Smooth muscle cell (in vitro differentiated cells): ENCODE measurements at regions not wholly inside any gene's neighbourhood (a gene's known extent, or its start where the extent isn't known, plus 50 kb on each side); places are given as distances from the start of the nearest gene placed in this dataset.

Experiments used
- DNase-seq: peaks from one replicate; lab custom pipeline; 2025; ENCODE audit not compliant: unreplicated experiment; lab: John Stamatoyannopoulos, UW
- H2AFZ ChIP-seq: fragments of 200-600 bp; sonication (generic); 2 replicates; pipeline ENCODE4 v1.6.0; 2016; ENCODE audit warnings: antibody characterized with exemption, low read depth, mild to moderate bottlenecking
- H3F3A ChIP-seq: fragments of 200-600 bp; sonication (generic); 2 replicates; pipeline ENCODE4 v1.6.0; 2017; ENCODE audit warnings: antibody characterized with exemption, low read depth
- H3K27ac ChIP-seq: fragments of 200-600 bp; sonication (generic); 2 replicates; pipeline ENCODE4 v1.5.1; 2016; ENCODE audit warnings: low read depth, mild to moderate bottlenecking
- H3K27me3 ChIP-seq: fragments of 200-600 bp; sonication (generic); 2 replicates; pipeline ENCODE4 v1.6.1; 2016; ENCODE audit warnings: low read depth, mild to moderate bottlenecking
- H3K36me3 ChIP-seq: fragments of 200-600 bp; sonication (generic); 2 replicates; pipeline ENCODE4 v1.5.1; 2016; ENCODE audit warnings: low read depth
- H3K4me1 ChIP-seq: fragments of 200-600 bp; sonication (generic); 2 replicates; pipeline ENCODE4 v1.5.1; 2016; ENCODE audit warnings: low read depth
- H3K4me2 ChIP-seq: fragments of 200-600 bp; sonication (generic); 2 replicates; pipeline ENCODE4 v1.6.0; 2016; ENCODE audit warnings: mild to moderate bottlenecking
- H3K4me3 ChIP-seq: fragments of 200-600 bp; sonication (generic); 2 replicates; pipeline ENCODE4 v1.5.1; 2016; ENCODE audit warnings: mild to moderate bottlenecking
- H3K79me2 ChIP-seq: fragments of 200-600 bp; sonication (generic); 2 replicates; pipeline ENCODE4 v1.6.0; 2016; ENCODE audit warnings: low read depth, mild to moderate bottlenecking
- H3K9ac ChIP-seq: fragments of 200-600 bp; sonication (generic); 2 replicates; pipeline ENCODE4 v1.6.0; 2016; ENCODE audit warnings: low read depth
- H3K9me3 ChIP-seq: fragments of 200-600 bp; sonication (generic); replicated peaks from 2 replicates; pipeline ENCODE4 v1.5.1; 2016; ENCODE audit warnings: low read depth
- H4K20me1 ChIP-seq: fragments of 200-600 bp; sonication (generic); 2 replicates; pipeline ENCODE4 v1.6.0; 2016; ENCODE audit warnings: low read depth
- WGBS: methylation state at CpG from one replicate; pipeline ENCODE4 v1.1.7; 2016; ENCODE audit warnings: low lambda C conversion rate; 5-methylcytosine and 5-hydroxymethylcytosine counted together
- TF ChIP-seq, protein P1 (sequence below): fragments of 200-600 bp; sonication (generic); IDR thresholded peaks from 2 replicates; pipeline ENCODE4 v1.5.1; 2017; ENCODE audit warnings: borderline replicate concordance, mild to moderate bottlenecking, antibody characterized with exemption; ENCODE audit not compliant: insufficient read depth, poor library complexity, severe bottlenecking

DNA sequence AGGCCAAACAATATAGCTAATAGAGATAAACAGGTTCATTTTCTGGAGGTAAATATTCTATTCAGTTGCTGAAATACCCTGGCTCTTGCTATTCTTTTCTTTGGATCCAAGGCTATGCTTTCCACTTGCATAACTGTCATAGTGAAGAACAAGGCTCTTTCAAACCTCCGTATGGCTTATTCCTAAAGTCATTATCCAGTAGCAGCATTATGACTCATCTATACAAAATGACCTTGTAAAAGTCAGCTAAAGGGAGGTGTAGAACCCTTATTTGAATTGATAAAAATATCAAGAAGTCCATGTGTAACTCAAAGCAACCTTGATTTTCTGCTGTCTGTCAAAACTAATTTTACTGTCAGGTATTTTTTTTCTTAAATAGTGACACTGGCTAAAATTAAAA is 447.8 kb downstream of the PLK2 start:
- no peak for DNase-seq
- 3% methylated on average over 1 of the region's 1 CpG for WGBS

DNA sequence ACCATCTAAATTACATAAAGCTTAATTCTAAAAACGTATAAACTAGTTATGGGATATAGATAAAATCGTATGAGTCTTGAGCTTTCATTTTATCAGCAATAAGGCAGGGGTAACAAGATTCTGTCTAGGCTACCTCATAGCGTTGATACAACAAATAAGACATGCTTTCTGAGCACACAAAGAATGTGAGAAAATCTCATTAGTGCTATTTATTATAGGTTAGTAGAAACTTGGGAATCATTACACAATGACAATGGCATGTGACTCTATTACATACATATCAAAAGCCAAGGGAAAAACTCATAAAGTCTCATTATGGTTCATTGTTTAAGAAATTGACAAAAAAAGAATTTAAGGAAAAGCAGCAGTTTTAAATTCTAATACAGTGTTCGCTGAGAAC is 448.6 kb downstream of the PLK2 start:
- Histone ChIP-seq H3K9ac (no peak overlapping the region), H4K20me1 (no peaks in the 10 kb centered on the region), H3K4me2 (no peak overlapping the region), H3K36me3 (no peaks in the 10 kb centered on the region), H2AFZ (no peak overlapping the region), H3K4me3 (no peak overlapping the region), H3K27me3 (no peaks in the 10 kb centered on the region), H3K4me1 (peaks cover 1% of the 10 kb centered on the region), H3K79me2 (no peaks in the 10 kb centered on the region), H3F3A (no peaks in the 10 kb centered on the region), H3K9me3 (no peaks in the 10 kb centered on the region), H3K27ac (no peak overlapping the region)
- 79% methylated on average over 4 of the region's 4 CpGs for WGBS
- TF ChIP-seq, protein P1, sequence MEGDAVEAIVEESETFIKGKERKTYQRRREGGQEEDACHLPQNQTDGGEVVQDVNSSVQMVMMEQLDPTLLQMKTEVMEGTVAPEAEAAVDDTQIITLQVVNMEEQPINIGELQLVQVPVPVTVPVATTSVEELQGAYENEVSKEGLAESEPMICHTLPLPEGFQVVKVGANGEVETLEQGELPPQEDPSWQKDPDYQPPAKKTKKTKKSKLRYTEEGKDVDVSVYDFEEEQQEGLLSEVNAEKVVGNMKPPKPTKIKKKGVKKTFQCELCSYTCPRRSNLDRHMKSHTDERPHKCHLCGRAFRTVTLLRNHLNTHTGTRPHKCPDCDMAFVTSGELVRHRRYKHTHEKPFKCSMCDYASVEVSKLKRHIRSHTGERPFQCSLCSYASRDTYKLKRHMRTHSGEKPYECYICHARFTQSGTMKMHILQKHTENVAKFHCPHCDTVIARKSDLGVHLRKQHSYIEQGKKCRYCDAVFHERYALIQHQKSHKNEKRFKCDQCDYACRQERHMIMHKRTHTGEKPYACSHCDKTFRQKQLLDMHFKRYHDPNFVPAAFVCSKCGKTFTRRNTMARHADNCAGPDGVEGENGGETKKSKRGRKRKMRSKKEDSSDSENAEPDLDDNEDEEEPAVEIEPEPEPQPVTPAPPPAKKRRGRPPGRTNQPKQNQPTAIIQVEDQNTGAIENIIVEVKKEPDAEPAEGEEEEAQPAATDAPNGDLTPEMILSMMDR, result no peak
- no peak for DNase-seq

More for the DNA sequence above, 447.8 kb downstream of the PLK2 start:
- TF ChIP-seq, protein P1, result no peak
- Histone ChIP-seq H2AFZ (no peak overlapping the region), H3K4me1 (peaks cover 6% of the 10 kb centered on the region), H4K20me1 (no peaks in the 10 kb centered on the region), H3K4me2 (no peak overlapping the region), H3K9ac (no peak overlapping the region), H3K27me3 (no peaks in the 10 kb centered on the region), H3K36me3 (no peaks in the 10 kb centered on the region), H3K79me2 (no peaks in the 10 kb centered on the region), H3K4me3 (no peak overlapping the region), H3F3A (no peaks in the 10 kb centered on the region), H3K9me3 (no peaks in the 10 kb centered on the region), H3K27ac (no peak overlapping the region)

DNA sequence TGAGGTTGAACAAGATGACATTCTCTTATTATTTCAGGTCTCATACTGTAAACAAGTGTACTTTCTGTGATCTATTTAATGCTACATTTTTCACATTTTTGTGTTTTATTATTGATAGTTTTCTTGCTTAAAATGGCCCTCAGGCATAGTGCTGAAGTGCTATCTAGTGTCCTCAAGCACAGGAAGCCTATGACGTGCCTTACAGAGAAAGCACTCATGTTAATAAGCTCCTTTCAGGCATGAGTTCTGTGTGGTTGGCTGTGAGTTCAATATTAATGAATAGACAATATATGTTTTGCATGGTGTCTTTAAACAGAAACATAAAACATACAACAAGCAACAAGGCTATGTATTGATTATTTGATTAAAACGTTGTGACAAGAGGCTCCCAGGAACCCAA is 450.1 kb downstream of the PLK2 start:
- no peaks in the 10 kb centered on the region for H3K27me3 ChIP-seq
- H3K4me2 ChIP-seq, result no peak overlapping the region
- H3K9me3 ChIP-seq, result no peaks in the 10 kb centered on the region
- H3K79me2 ChIP-seq, result no peaks in the 10 kb centered on the region
- no peak overlapping the region for H3K4me3 ChIP-seq
- H3F3A ChIP-seq, result no peaks in the 10 kb centered on the region
- TF ChIP-seq, protein P1, result no peak
- H3K4me1 ChIP-seq, result no peaks in the 10 kb centered on the region
- WGBS, result 85% methylated on average over 2 of the region's 2 CpGs
- no peak overlapping the region for H3K27ac ChIP-seq
- H3K36me3 ChIP-seq, result no peaks in the 10 kb centered on the region
- no peaks in the 10 kb centered on the region for H4K20me1 ChIP-seq
- DNase-seq, result no peak
- H3K9ac ChIP-seq, result no peak overlapping the region
- no peak overlapping the region for H2AFZ ChIP-seq

DNA sequence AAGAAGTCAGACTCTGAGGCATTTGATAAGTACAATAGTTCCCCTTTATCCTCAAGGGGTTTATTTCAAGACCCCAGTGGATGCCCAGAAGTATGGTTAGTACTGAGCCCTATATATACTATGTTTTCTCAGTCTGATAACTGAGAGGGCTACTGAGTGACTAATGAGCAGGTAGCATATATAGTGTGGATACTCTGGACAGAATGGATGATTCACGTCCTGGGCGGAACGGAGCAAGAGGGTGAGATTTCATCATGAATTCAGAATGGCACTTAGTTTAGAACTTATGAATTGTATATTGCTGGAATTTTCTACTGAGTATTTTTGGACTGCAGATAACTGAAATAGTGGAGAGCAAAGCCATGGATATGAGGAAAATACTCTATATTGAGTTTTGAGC is 457.6 kb downstream of the PLK2 start:
- no peaks in the 10 kb centered on the region for H3K4me1 ChIP-seq
- no peak for DNase-seq
- no peak overlapping the region for H3K4me3 ChIP-seq
- H2AFZ ChIP-seq, result no peak overlapping the region
- H3K9me3 ChIP-seq, result no peaks in the 10 kb centered on the region
- H3K27me3 ChIP-seq, result no peaks in the 10 kb centered on the region
- TF ChIP-seq, protein P1, result no peak
- no peaks in the 10 kb centered on the region for H3K79me2 ChIP-seq
- no peak overlapping the region for H3K9ac ChIP-seq
- no peak overlapping the region for H3K27ac ChIP-seq
- no peaks in the 10 kb centered on the region for H4K20me1 ChIP-seq
- WGBS, result 78% methylated on average over 3 of the region's 3 CpGs
- H3F3A ChIP-seq, result no peaks in the 10 kb centered on the region
- no peak overlapping the region for H3K4me2 ChIP-seq
- H3K36me3 ChIP-seq, result no peaks in the 10 kb centered on the region
